ENCODE measurements at regions not wholly inside any gene's neighbourhood (a gene's known extent, or its start where the extent isn't known, plus 50 kb on each side); places are given as distances from the start of the nearest gene placed in this dataset.

DNA sequence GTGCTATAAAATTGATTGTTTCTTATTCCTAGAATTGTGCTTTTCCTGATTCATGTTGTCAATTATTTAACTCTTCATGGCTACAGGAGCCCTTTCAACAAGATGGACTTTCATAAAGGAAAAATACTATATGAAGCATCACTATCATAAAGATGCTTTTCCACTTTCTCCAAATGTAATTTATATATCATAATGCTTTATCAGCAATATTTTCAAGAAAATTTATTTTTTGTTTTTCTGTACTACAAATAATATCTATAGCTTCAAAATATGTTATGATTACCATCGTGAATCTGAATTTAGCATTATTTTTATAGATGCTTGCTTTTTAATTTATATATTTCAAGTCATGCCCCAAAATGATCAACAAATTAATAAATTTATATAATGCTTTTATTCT lies 873.5 kb upstream of the LRFN5 start:
- ChIA-PET CTCF (no interaction called here), POLR2A (no interaction called here)
- no TSS peak for BruUV-seq (replicated peaks)
- no peaks in the 10 kb centered on the region for H3K9me3 ChIP-seq (ENCODE audit: control insufficient read depth, insufficient read depth, low read depth, low read length)
- intact Hi-C loops (cut with micrococcal nuclease; ENCODE audit: unreplicated experiment) = no loop called here
- no peaks in the 10 kb centered on the region for H3K36me3 ChIP-seq (ENCODE audit: control insufficient read depth, insufficient read depth, low read length)
- in situ Hi-C loops (cut with HindIII; ENCODE audit: low pct_unique_long_range_greater_than_20kb, low sequenced_read_pairs) = no loop called here
- no peaks in the 10 kb centered on the region for H3K27me3 ChIP-seq (ENCODE audit: control insufficient read depth, insufficient read depth, low read length)
- H3K4me1 ChIP-seq (ENCODE audit: control insufficient read depth, insufficient read depth, low read length) = no peaks in the 10 kb centered on the region
- DNase-seq (ENCODE audit: low read depth, low spot score) = no peak
- TF ChIP-seq, protein P1, sequence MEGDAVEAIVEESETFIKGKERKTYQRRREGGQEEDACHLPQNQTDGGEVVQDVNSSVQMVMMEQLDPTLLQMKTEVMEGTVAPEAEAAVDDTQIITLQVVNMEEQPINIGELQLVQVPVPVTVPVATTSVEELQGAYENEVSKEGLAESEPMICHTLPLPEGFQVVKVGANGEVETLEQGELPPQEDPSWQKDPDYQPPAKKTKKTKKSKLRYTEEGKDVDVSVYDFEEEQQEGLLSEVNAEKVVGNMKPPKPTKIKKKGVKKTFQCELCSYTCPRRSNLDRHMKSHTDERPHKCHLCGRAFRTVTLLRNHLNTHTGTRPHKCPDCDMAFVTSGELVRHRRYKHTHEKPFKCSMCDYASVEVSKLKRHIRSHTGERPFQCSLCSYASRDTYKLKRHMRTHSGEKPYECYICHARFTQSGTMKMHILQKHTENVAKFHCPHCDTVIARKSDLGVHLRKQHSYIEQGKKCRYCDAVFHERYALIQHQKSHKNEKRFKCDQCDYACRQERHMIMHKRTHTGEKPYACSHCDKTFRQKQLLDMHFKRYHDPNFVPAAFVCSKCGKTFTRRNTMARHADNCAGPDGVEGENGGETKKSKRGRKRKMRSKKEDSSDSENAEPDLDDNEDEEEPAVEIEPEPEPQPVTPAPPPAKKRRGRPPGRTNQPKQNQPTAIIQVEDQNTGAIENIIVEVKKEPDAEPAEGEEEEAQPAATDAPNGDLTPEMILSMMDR (IDR thresholded peaks at IDR 0.05) = no peak
- TF ChIP-seq, protein P2, sequence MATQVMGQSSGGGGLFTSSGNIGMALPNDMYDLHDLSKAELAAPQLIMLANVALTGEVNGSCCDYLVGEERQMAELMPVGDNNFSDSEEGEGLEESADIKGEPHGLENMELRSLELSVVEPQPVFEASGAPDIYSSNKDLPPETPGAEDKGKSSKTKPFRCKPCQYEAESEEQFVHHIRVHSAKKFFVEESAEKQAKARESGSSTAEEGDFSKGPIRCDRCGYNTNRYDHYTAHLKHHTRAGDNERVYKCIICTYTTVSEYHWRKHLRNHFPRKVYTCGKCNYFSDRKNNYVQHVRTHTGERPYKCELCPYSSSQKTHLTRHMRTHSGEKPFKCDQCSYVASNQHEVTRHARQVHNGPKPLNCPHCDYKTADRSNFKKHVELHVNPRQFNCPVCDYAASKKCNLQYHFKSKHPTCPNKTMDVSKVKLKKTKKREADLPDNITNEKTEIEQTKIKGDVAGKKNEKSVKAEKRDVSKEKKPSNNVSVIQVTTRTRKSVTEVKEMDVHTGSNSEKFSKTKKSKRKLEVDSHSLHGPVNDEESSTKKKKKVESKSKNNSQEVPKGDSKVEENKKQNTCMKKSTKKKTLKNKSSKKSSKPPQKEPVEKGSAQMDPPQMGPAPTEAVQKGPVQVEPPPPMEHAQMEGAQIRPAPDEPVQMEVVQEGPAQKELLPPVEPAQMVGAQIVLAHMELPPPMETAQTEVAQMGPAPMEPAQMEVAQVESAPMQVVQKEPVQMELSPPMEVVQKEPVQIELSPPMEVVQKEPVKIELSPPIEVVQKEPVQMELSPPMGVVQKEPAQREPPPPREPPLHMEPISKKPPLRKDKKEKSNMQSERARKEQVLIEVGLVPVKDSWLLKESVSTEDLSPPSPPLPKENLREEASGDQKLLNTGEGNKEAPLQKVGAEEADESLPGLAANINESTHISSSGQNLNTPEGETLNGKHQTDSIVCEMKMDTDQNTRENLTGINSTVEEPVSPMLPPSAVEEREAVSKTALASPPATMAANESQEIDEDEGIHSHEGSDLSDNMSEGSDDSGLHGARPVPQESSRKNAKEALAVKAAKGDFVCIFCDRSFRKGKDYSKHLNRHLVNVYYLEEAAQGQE (IDR thresholded peaks at IDR 0.05; ENCODE audit: insufficient read depth in 1 of 2, low read depth in 2 of 2, low read length in 1 of 2) = no peak
- TF ChIP-seq SIN3A (IDR thresholded peaks at IDR 0.05; ENCODE audit: borderline replicate concordance, insufficient read depth, low read depth, low read length) (no peak), TCF7L2 (IDR thresholded peaks at IDR 0.05; ENCODE audit: low read depth, low read length) (no peak), POLR2AphosphoS5 (IDR thresholded peaks at IDR 0.05; ENCODE audit: low read depth, low read length) (no peak)
- no peak overlapping the region for H3K27ac ChIP-seq (ENCODE audit: low read length)
- no peak overlapping the region for H3K4me3 ChIP-seq (ENCODE audit: low read depth in 2 of 2, low read length in 2 of 2)
- ATAC-seq = no peak

DNA sequence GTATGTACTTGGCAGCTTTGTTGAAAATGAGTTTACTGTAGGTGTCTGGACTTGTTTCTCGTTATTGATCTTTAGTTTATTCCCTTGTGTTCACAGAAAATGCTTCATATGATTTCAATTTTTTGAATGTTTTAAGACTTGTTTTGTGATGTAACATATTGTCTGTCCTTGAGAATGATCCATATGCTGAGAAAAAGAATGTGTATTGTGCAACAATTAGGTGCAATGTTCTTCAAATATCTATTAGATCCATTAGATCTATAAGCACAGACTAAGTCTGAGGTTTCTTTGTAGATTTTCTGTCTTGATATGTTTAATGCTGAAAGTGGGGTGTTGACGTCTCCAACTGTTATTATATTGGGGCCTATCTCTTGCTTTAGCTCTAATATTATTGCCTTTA lies 879.6 kb upstream of the LRFN5 start:
- POLR2A ChIA-PET = no interaction called here
- ATAC-seq (no peak), DNase-seq (ENCODE audit: low read depth, low spot score) (no peak)
- intact Hi-C loops (cut with micrococcal nuclease; ENCODE audit: unreplicated experiment) = no loop called here
- Histone ChIP-seq H3K9me3 (ENCODE audit: control insufficient read depth, insufficient read depth, low read depth, low read length) (no peaks in the 10 kb centered on the region), H3K36me3 (ENCODE audit: control insufficient read depth, insufficient read depth, low read length) (no peaks in the 10 kb centered on the region), H3K4me1 (ENCODE audit: control insufficient read depth, insufficient read depth, low read length) (no peaks in the 10 kb centered on the region), H3K4me3 (ENCODE audit: low read depth in 2 of 2, low read length in 2 of 2) (no peak overlapping the region), H3K27ac (ENCODE audit: low read length) (no peak overlapping the region), H3K27me3 (ENCODE audit: control insufficient read depth, insufficient read depth, low read length) (no peaks in the 10 kb centered on the region)
- CTCF ChIA-PET = no interaction called here
- no TSS peak for BruUV-seq (replicated peaks)
- in situ Hi-C loops (cut with HindIII; ENCODE audit: low pct_unique_long_range_greater_than_20kb, low sequenced_read_pairs) = no loop called here
- TF ChIP-seq, protein P1 (IDR thresholded peaks at IDR 0.05) = no peak
- TF ChIP-seq POLR2AphosphoS5 (IDR thresholded peaks at IDR 0.05; ENCODE audit: low read depth, low read length) (no peak), TCF7L2 (IDR thresholded peaks at IDR 0.05; ENCODE audit: low read depth, low read length) (no peak), SIN3A (IDR thresholded peaks at IDR 0.05; ENCODE audit: borderline replicate concordance, insufficient read depth, low read depth, low read length) (no peak)
- TF ChIP-seq, protein P2 (IDR thresholded peaks at IDR 0.05; ENCODE audit: insufficient read depth in 1 of 2, low read depth in 2 of 2, low read length in 1 of 2) = no peak

Measured in Panc1 (cell line).